ENCODE measurements at regions not wholly inside any gene's neighbourhood (a gene's known extent, or its start where the extent isn't known, plus 50 kb on each side); places are given as distances from the start of the nearest gene placed in this dataset.
"Not testable (repeated sequence)": the region's sequence is repeated elsewhere in the genome, so short reads cannot be mapped to it uniquely, and the experiment has no call there.

GRCh38 chr22:16090991-16091390 is 401.2 kb downstream of the POTEH start:
- H3K9me3 ChIP-seq; H3K4me1 ChIP-seq; H3K27me3 ChIP-seq; H3K27ac ChIP-seq; H3K4me3 ChIP-seq; ATAC-seq; H3K36me3 ChIP-seq (replicated peaks in 1 of 2; ENCODE audit: insufficient read depth in 1 of 2, low read depth in 2 of 2); intact Hi-C loops (cut with DNase I); DNase-seq: not testable (repeated sequence)
- WGBS, 2 donors = 40 to 47% methylated on average over 2 of the region's 2 CpGs

GRCh38 chr22:16105121-16105520 is 415.3 kb downstream of the POTEH start:
- H3K36me3 ChIP-seq (replicated peaks in 1 of 2; ENCODE audit: insufficient read depth in 1 of 2, low read depth in 2 of 2); DNase-seq; H3K4me3 ChIP-seq; intact Hi-C loops (cut with DNase I); H3K9me3 ChIP-seq; H3K27ac ChIP-seq; H3K27me3 ChIP-seq; ATAC-seq; H3K4me1 ChIP-seq: not testable (repeated sequence)
- WGBS, 2 donors = 25 to 73% methylated on average over 2 to 3 of the region's 3 CpGs

GRCh38 chr22:16131456-16131855 is 441.6 kb downstream of the POTEH start:
- 72% methylated on average over 19 of the region's 19 CpGs; no CpG with 5 or more reads in 1 of the 2 donors for WGBS, 2 donors
- H3K27ac ChIP-seq; H3K4me1 ChIP-seq; ATAC-seq; intact Hi-C loops (cut with DNase I); H3K4me3 ChIP-seq; DNase-seq; H3K27me3 ChIP-seq; H3K9me3 ChIP-seq; H3K36me3 ChIP-seq (replicated peaks in 1 of 2; ENCODE audit: insufficient read depth in 1 of 2, low read depth in 2 of 2): not testable (repeated sequence)

GRCh38 chr22:16131918-16132317 is 442.1 kb downstream of the POTEH start:
- ATAC-seq (no peak), DNase-seq (no peak)
- intact Hi-C loops (cut with DNase I) = no loop called here
- Histone ChIP-seq H3K36me3 (replicated peaks in 1 of 2; ENCODE audit: insufficient read depth in 1 of 2, low read depth in 2 of 2) (no peaks in the 10 kb centered on the region), H3K27me3 (no peaks in the 10 kb centered on the region), H3K4me3 (no peak overlapping the region), H3K4me1 (no peaks in the 10 kb centered on the region), H3K9me3 (no peaks in the 10 kb centered on the region), H3K27ac (no peak overlapping the region)
- WGBS, 2 donors = 20 to 55% methylated on average over 2 to 11 of the region's 16 CpGs
- TF ChIP-seq POLR2A (IDR thresholded peaks at IDR 0.05) (no peak), CTCF (IDR thresholded peaks at IDR 0.05) (no peak)

GRCh38 chr22:16132598-16132997 is 442.8 kb downstream of the POTEH start:
- H3K4me1 ChIP-seq; ATAC-seq; H3K4me3 ChIP-seq; H3K27ac ChIP-seq; H3K36me3 ChIP-seq (replicated peaks in 1 of 2; ENCODE audit: insufficient read depth in 1 of 2, low read depth in 2 of 2); H3K9me3 ChIP-seq; DNase-seq; H3K27me3 ChIP-seq; intact Hi-C loops (cut with DNase I): not testable (repeated sequence)
- WGBS, 2 donors = 23 to 63% methylated on average over 2 to 12 of the region's 13 CpGs

GRCh38 chr22:16146101-16146500 is 446.5 kb downstream of the CCT8L2 start:
- intact Hi-C loops (cut with DNase I); H3K4me3 ChIP-seq; H3K36me3 ChIP-seq (replicated peaks in 1 of 2; ENCODE audit: insufficient read depth in 1 of 2, low read depth in 2 of 2); H3K27ac ChIP-seq; H3K27me3 ChIP-seq; ATAC-seq; DNase-seq; H3K4me1 ChIP-seq; H3K9me3 ChIP-seq: not testable (repeated sequence)
- WGBS, 2 donors = 43 to 46% methylated on average over 5 of the region's 5 CpGs

GRCh38 chr22:16146916-16147315 is 445.7 kb downstream of the CCT8L2 start:
- H3K27me3 ChIP-seq = not testable (repeated sequence)

GRCh38 chr22:16177287-16177686 is 415.3 kb downstream of the CCT8L2 start:
- ATAC-seq; DNase-seq; intact Hi-C loops (cut with DNase I); H3K27ac ChIP-seq; H3K9me3 ChIP-seq; H3K4me3 ChIP-seq; H3K4me1 ChIP-seq; H3K36me3 ChIP-seq (replicated peaks in 1 of 2; ENCODE audit: insufficient read depth in 1 of 2, low read depth in 2 of 2); H3K27me3 ChIP-seq: not testable (repeated sequence)
- 51 to 52% methylated on average over 2 of the region's 2 CpGs for WGBS, 2 donors

More at GRCh38 chr22:16146916-16147315, 445.7 kb downstream of the CCT8L2 start:
- ATAC-seq; H3K27ac ChIP-seq; H3K9me3 ChIP-seq; intact Hi-C loops (cut with DNase I); H3K4me1 ChIP-seq; H3K4me3 ChIP-seq; H3K36me3 ChIP-seq (replicated peaks in 1 of 2; ENCODE audit: insufficient read depth in 1 of 2, low read depth in 2 of 2): not testable (repeated sequence)
- peak; percentile 18 to 47 (median 33) for DNase-seq
- TF ChIP-seq CTCF (IDR thresholded peaks at IDR 0.05) = peak; percentile 13 to 45 (median 28)
- WGBS, 2 donors = 23 to 27% methylated on average over 2 of the region's 2 CpGs

- H3K9me3 ChIP-seq; H3K36me3 ChIP-seq (replicated peaks in 1 of 2; ENCODE audit: insufficient read depth in 1 of 2, low read depth in 2 of 2); H3K4me3 ChIP-seq; DNase-seq; intact Hi-C loops (cut with DNase I); H3K27ac ChIP-seq; ATAC-seq; H3K4me1 ChIP-seq; H3K27me3 ChIP-seq: not testable (repeated sequence)
- 70 to 74% methylated on average over 19 to 21 of the region's 21 CpGs for WGBS, 2 donors
These were observed 408.7 kb downstream of the CCT8L2 start for GRCh38 chr22:16183864-16184263.
